H9 (cell line): ENCODE measurements at regions not wholly inside any gene's neighbourhood (a gene's known extent, or its start where the extent isn't known, plus 50 kb on each side); places are given as distances from the start of the nearest gene placed in this dataset.

Experiments
- DNase-seq: peaks from one replicate; pipeline ENCODE4 v3.0.0-alpha.2; 2017
- H2AFZ ChIP-seq: one replicate; pipeline ENCODE4 v1.6.1; 2013; ENCODE audit warnings: mild to moderate bottlenecking, low read length, control low read depth, moderate library complexity
- H2AK5ac ChIP-seq: 2 replicates; pipeline ENCODE4 v1.6.1; 2013; ENCODE audit warnings: low read length, control low read depth, mixed read lengths; ENCODE audit not compliant: insufficient read length
- H2BK120ac ChIP-seq: one replicate; pipeline ENCODE4 v1.6.1; 2013; ENCODE audit warnings: low read depth, mild to moderate bottlenecking, low read length, control low read depth, inconsistent platforms; ENCODE audit not compliant: poor library complexity, severe bottlenecking
- H2BK12ac ChIP-seq: 2 replicates; pipeline ENCODE4 v1.6.1; 2013; ENCODE audit warnings: low read length, control low read depth, mixed read lengths, low read depth; ENCODE audit not compliant: insufficient read length
- H2BK15ac ChIP-seq: 2 replicates; pipeline ENCODE4 v1.6.1; 2013; ENCODE audit warnings: low read depth, low read length, control low read depth
- H2BK20ac ChIP-seq: one replicate; pipeline ENCODE4 v1.6.1; 2013; ENCODE audit warnings: low read depth, mild to moderate bottlenecking, low read length, control low read depth, inconsistent platforms; ENCODE audit not compliant: poor library complexity, severe bottlenecking
- H2BK5ac ChIP-seq: 2 replicates; pipeline ENCODE4 v1.6.1; 2013; ENCODE audit warnings: low read length, control low read depth, mixed read lengths; ENCODE audit not compliant: insufficient read length
- H3K14ac ChIP-seq: 2 replicates; pipeline ENCODE4 v1.6.1; 2013; ENCODE audit warnings: low read length, control low read depth; ENCODE audit not compliant: insufficient read depth
- H3K18ac ChIP-seq: 2 replicates; pipeline ENCODE4 v1.6.1; 2013; ENCODE audit warnings: low read depth, mild to moderate bottlenecking, mixed read lengths, low read length, control low read depth; ENCODE audit not compliant: insufficient read length
- H3K23ac ChIP-seq: 2 replicates; pipeline ENCODE4 v1.6.1; 2013; ENCODE audit warnings: low read length, control low read depth, mixed read lengths, low read depth; ENCODE audit not compliant: insufficient read length
- H3K23me2 ChIP-seq: 2 replicates; pipeline ENCODE4 v1.6.1; 2013; ENCODE audit warnings: low read depth, mild to moderate bottlenecking, mixed read lengths, low read length, control low read depth; ENCODE audit not compliant: insufficient read length, poor library complexity, severe bottlenecking
- H3K27ac ChIP-seq: 2 replicates; pipeline ENCODE4 v1.5.1; 2013; ENCODE audit warnings: low read length, control low read depth, mixed read lengths, low read depth; ENCODE audit not compliant: insufficient read length
- H3K27me3 ChIP-seq: 2 replicates; pipeline ENCODE4 v1.6.1; 2013; ENCODE audit warnings: low read length, control low read depth, inconsistent platforms; ENCODE audit not compliant: insufficient read depth
- H3K4ac ChIP-seq: 2 replicates; pipeline ENCODE4 v1.6.1; 2013; ENCODE audit warnings: low read depth, mild to moderate bottlenecking, control low read depth, inconsistent platforms, low read length, moderate library complexity
- H3K4me1 ChIP-seq: 2 replicates; pipeline ENCODE4 v1.6.1; 2013; ENCODE audit warnings: low read length, control low read depth, inconsistent platforms; ENCODE audit not compliant: insufficient read depth
- H3K4me2 ChIP-seq: 2 replicates; pipeline ENCODE4 v1.6.1; 2013; ENCODE audit warnings: low read length, control low read depth, mixed read lengths; ENCODE audit not compliant: insufficient read length, insufficient read depth
- H3K56ac ChIP-seq: 2 replicates; pipeline ENCODE4 v1.6.1; 2013; ENCODE audit warnings: low read depth, mild to moderate bottlenecking, mixed read lengths, low read length, control low read depth; ENCODE audit not compliant: insufficient read length
- H3K79me1 ChIP-seq: 2 replicates; pipeline ENCODE4 v1.6.1; 2013; ENCODE audit warnings: low read depth, mild to moderate bottlenecking, moderate library complexity, low read length, control low read depth, inconsistent platforms; ENCODE audit not compliant: insufficient read depth, poor library complexity, severe bottlenecking
- H3K79me2 ChIP-seq: 2 replicates; pipeline ENCODE4 v1.6.1; 2013; ENCODE audit warnings: low read length, control low read depth, inconsistent platforms; ENCODE audit not compliant: insufficient read depth
- H3K9ac ChIP-seq: 2 replicates; pipeline ENCODE4 v1.6.1; 2013; ENCODE audit warnings: low read length, control low read depth, mixed read lengths; ENCODE audit not compliant: insufficient read length; ENCODE audit errors: extremely low read depth
- H3K9me3 ChIP-seq: one replicate; pipeline ENCODE4 v1.6.1; 2013; ENCODE audit warnings: low read depth, low read length, inconsistent platforms; ENCODE audit not compliant: control insufficient read depth
- H3T11ph ChIP-seq: one replicate; pipeline ENCODE4 v1.6.1; 2013; ENCODE audit warnings: mild to moderate bottlenecking, low read length, control low read depth, inconsistent platforms
- H4K20me1 ChIP-seq: one replicate; pipeline ENCODE4 v1.6.1; 2013; ENCODE audit not compliant: control insufficient read depth, insufficient read length, insufficient read depth
- H4K5ac ChIP-seq: 2 replicates; pipeline ENCODE4 v1.6.1; 2013; ENCODE audit warnings: low read depth, mild to moderate bottlenecking, mixed read lengths, low read length, control low read depth; ENCODE audit not compliant: insufficient read length
- H4K8ac ChIP-seq: replicated peaks from 2 replicates; pipeline ENCODE4 v1.6.1; 2013; ENCODE audit warnings: low read length, control low read depth, mixed read lengths, low read depth; ENCODE audit not compliant: insufficient read length
- H4K91ac ChIP-seq: 2 replicates; pipeline ENCODE4 v1.6.1; 2013; ENCODE audit warnings: low read depth, mild to moderate bottlenecking, moderate library complexity, mixed read lengths, low read length, control low read depth; ENCODE audit not compliant: insufficient read length
- H3K27ac Mint-ChIP-seq, 3 experiments: 2 replicates in 2 of 3; 3 replicates in 1 of 3; pipeline ENCODE4 v1.8.0; 2020 to 2021; ENCODE audit warnings: mixed read lengths in 3 of 3, mild to moderate bottlenecking in 1 of 3, moderate library complexity in 1 of 3
- H3K27me3 Mint-ChIP-seq: 2 replicates; pipeline ENCODE4 v1.8.0; 2021; ENCODE audit warnings: low read depth, mild to moderate bottlenecking, moderate library complexity, mixed read lengths
- H3K36me3 Mint-ChIP-seq, 3 experiments: 2 replicates in 2 of 3; 3 replicates in 1 of 3; pipeline ENCODE4 v1.8.0; 2020 to 2021; ENCODE audit warnings: low read depth in 3 of 3, mixed read lengths in 3 of 3; ENCODE audit not compliant: insufficient read depth in 1 of 3
- H3K4me1 Mint-ChIP-seq, 2 experiments: 2 replicates each; pipeline ENCODE4 v1.8.0; 2020; ENCODE audit warnings: mixed read lengths in 2 of 2
- H3K4me3 Mint-ChIP-seq, 2 experiments: 2 replicates in 1 of 2; 3 replicates in 1 of 2; pipeline ENCODE4 v1.8.0; 2020 to 2021; ENCODE audit warnings: mild to moderate bottlenecking in 2 of 2, mixed read lengths in 2 of 2, moderate library complexity in 1 of 2
- H3K9me3 Mint-ChIP-seq, 2 experiments: 2 replicates in 1 of 2; 3 replicates in 1 of 2; pipeline ENCODE4 v1.8.0; 2020; ENCODE audit warnings: mild to moderate bottlenecking in 2 of 2, mixed read lengths in 2 of 2, moderate library complexity in 1 of 2
- WGBS: extraction: QIAGEN DNeasy Blood & Tissue Kit; methylation state at CpG from one replicate; pipeline ENCODE4 v1.1.7; 2013; ENCODE audit warnings: missing lambda C conversion rate, low lambda C conversion rate, mixed read lengths; ENCODE audit not compliant: insufficient read length; ENCODE audit errors: extremely low coverage; 5-methylcytosine and 5-hydroxymethylcytosine counted together
- TF ChIP-seq, protein P1 (sequence below): fragments of 200-600 bp; sonication (generic); conservative IDR thresholded peaks from 3 replicates; pipeline ENCODE4 v1.8.0; 2021; ENCODE audit warnings: antibody characterized with exemption, mild to moderate bottlenecking

DNA sequence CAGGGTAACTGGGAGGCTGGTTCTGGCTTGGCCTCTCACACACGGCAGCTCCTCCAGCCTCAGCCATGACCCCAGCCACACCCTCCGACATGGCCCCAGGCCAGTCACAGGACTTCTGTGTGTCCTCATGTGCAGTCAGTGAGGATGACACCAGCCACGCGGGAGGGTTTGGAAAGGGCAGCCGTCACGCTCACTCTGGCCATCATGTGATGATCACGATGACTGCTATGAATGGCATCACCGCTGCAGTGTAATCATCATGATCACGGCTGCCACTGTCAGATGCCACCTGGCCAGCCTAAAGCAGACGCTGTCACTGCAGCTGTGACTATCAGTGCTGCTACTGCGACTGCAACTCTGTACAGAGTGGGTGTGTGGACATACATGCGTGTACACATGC lies 640.9 kb downstream of the BRD1 start:
- no CpG with 5 or more reads among the region's 12 CpGs for WGBS
- Histone ChIP-seq H2BK5ac (no peak overlapping the region), H2BK20ac (no peak overlapping the region), H2AFZ (no peak overlapping the region), H3K18ac (no peak overlapping the region), H4K5ac (no peak overlapping the region), H3K9ac (no peak overlapping the region), H3K23me2 (no peaks in the 10 kb centered on the region), H4K20me1 (no peaks in the 10 kb centered on the region), H3K4me2 (no peak overlapping the region), H2BK15ac (no peak overlapping the region), H3K56ac (no peak overlapping the region), H3K23ac (no peak overlapping the region), H3K79me2 (no peaks in the 10 kb centered on the region), H4K8ac (no peak overlapping the region), H4K91ac (no peak overlapping the region), H3K79me1 (no peaks in the 10 kb centered on the region), H3K4ac (no peak overlapping the region), H3K14ac (no peak overlapping the region), H2BK120ac (no peak overlapping the region), H3K4me1 (no peaks in the 10 kb centered on the region), H3K27me3 (no peaks in the 10 kb centered on the region), H3T11ph (no peak overlapping the region), H3K9me3 (no peaks in the 10 kb centered on the region), H3K27ac (no peak overlapping the region), H2BK12ac (no peak overlapping the region), H2AK5ac (no peak overlapping the region)
- peaks cover 2 to 6% of the 10 kb centered on the region in 2 experiments for H3K4me1 Mint-ChIP-seq
- H3K36me3 Mint-ChIP-seq, result no peaks in the 10 kb centered on the region; a peak in 3 of 7 replicates
- no peak for DNase-seq
- peaks cover 27% of the 10 kb centered on the region for H3K27me3 Mint-ChIP-seq
- no peak overlapping the region for H3K4me3 Mint-ChIP-seq
- TF ChIP-seq, protein P1, sequence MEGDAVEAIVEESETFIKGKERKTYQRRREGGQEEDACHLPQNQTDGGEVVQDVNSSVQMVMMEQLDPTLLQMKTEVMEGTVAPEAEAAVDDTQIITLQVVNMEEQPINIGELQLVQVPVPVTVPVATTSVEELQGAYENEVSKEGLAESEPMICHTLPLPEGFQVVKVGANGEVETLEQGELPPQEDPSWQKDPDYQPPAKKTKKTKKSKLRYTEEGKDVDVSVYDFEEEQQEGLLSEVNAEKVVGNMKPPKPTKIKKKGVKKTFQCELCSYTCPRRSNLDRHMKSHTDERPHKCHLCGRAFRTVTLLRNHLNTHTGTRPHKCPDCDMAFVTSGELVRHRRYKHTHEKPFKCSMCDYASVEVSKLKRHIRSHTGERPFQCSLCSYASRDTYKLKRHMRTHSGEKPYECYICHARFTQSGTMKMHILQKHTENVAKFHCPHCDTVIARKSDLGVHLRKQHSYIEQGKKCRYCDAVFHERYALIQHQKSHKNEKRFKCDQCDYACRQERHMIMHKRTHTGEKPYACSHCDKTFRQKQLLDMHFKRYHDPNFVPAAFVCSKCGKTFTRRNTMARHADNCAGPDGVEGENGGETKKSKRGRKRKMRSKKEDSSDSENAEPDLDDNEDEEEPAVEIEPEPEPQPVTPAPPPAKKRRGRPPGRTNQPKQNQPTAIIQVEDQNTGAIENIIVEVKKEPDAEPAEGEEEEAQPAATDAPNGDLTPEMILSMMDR, result no peak
- H3K9me3 Mint-ChIP-seq, result peaks cover 5 to 11% of the 10 kb centered on the region in 2 experiments
- H3K27ac Mint-ChIP-seq, result peak overlapping the region in 1 of 3 experiments; percentile 40; a peak in 1 of 7 replicates
